ENCODE measurements at regions not wholly inside any gene's neighbourhood (a gene's known extent, or its start where the extent isn't known, plus 50 kb on each side); places are given as distances from the start of the nearest gene placed in this dataset.

DNA sequence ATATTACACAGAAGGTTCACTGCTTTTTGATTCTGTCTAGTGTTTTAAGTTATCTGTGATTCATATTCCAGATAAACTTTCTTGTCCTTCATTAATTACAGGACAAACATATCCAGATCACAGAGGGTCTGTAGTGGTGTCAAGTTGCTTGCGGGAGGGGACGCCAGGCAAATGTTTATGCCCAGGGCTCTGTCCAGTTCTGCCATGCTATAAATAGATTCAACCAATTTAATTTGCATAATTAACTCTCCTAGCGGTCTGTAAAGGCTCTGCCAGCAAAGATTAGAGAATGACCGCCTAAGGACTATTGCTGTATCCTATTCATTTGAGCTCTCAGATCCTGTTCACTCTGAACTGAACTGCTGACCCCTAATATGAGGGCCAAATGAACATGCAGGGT, 59.7 kb upstream of the TRPC4 start:
- H3K4me3 ChIP-seq (ENCODE audit: low read depth in 1 of 2, low read length in 2 of 2), result no peak overlapping the region
- no peaks in the 10 kb centered on the region for H3K36me3 ChIP-seq (ENCODE audit: control insufficient read depth in 1 of 2, insufficient read depth in 2 of 2, low read length in 2 of 2)
- H3K27me3 ChIP-seq (ENCODE audit: low read depth, low read length), result no peaks in the 10 kb centered on the region
- H3K4me1 ChIP-seq (ENCODE audit: control insufficient read depth in 1 of 2, insufficient read depth in 2 of 2, low read length in 2 of 2), result peaks cover 0 to 8% of the 10 kb centered on the region in 2 donors
- H3K9me3 ChIP-seq (ENCODE audit: control insufficient read depth in 1 of 2, low read length in 2 of 2), result no peaks in the 10 kb centered on the region
- no peak overlapping the region for H3K27ac ChIP-seq (ENCODE audit: low read length)

DNA sequence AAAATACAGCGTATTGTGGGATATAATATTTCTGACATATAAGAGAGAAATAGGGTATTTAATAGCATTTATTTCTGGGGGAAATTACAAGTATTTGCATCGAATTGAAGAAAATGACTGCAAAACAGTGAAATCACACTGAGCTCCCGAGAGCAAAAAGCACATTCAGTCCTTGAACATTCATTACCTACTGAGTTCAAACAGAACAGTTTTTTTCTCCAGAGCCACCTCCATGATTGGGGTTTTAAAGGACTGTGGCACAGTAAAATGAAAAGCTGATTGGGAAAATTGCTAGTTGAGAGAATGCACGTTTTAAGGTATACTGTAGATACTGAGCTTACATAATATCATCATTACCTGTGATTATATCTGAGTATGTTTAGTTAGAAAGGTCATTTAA, 58.0 kb upstream of the TRPC4 start:
- H3K9me3 ChIP-seq (ENCODE audit: control insufficient read depth in 1 of 2, low read length in 2 of 2), result no peaks in the 10 kb centered on the region
- no peaks in the 10 kb centered on the region for H3K36me3 ChIP-seq (ENCODE audit: control insufficient read depth in 1 of 2, insufficient read depth in 2 of 2, low read length in 2 of 2)
- H3K27me3 ChIP-seq (ENCODE audit: low read depth, low read length), result no peaks in the 10 kb centered on the region
- H3K4me1 ChIP-seq (ENCODE audit: control insufficient read depth in 1 of 2, insufficient read depth in 2 of 2, low read length in 2 of 2), result peaks cover 0 to 8% of the 10 kb centered on the region in 2 donors
- H3K27ac ChIP-seq (ENCODE audit: low read length), result no peak overlapping the region
- no peak overlapping the region for H3K4me3 ChIP-seq (ENCODE audit: low read depth in 1 of 2, low read length in 2 of 2)

DNA sequence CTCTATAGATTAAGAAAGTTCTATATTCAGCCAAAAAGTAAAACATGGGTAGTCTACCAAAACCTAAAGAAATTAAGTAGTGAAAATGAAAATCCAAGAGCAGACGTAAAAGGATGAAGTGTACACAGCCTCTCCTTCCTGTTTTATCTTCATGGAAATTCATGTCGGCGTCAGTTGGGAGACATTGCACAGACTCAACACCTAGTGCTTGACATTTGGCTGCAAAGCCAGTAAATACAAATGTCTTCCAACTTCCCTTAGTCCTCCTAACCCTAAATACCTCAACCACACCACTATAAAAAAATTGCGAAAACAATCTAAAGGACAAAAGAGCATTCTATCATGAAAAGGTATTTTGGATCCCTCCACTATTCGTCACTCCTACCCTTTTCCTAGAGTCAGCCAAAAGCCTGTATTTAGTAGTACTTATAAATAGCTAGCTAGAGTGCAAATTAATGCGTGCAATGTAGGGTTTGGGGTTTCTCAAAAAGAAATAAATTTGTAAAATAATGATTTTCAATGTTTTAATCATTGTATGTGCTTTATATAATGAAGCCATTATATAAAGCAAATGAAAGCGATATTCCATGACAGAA, 56.4 kb upstream of the TRPC4 start:
- Histone ChIP-seq H3K4me3 (ENCODE audit: low read depth in 1 of 2, low read length in 2 of 2) (no peak overlapping the region), H3K27me3 (ENCODE audit: low read depth, low read length) (no peaks in the 10 kb centered on the region), H3K9me3 (ENCODE audit: control insufficient read depth in 1 of 2, low read length in 2 of 2) (no peaks in the 10 kb centered on the region), H3K27ac (ENCODE audit: low read length) (no peak overlapping the region), H3K4me1 (ENCODE audit: control insufficient read depth in 1 of 2, insufficient read depth in 2 of 2, low read length in 2 of 2) (peaks cover 0 to 8% of the 10 kb centered on the region in 2 donors), H3K36me3 (ENCODE audit: control insufficient read depth in 1 of 2, insufficient read depth in 2 of 2, low read length in 2 of 2) (no peaks in the 10 kb centered on the region)

DNA sequence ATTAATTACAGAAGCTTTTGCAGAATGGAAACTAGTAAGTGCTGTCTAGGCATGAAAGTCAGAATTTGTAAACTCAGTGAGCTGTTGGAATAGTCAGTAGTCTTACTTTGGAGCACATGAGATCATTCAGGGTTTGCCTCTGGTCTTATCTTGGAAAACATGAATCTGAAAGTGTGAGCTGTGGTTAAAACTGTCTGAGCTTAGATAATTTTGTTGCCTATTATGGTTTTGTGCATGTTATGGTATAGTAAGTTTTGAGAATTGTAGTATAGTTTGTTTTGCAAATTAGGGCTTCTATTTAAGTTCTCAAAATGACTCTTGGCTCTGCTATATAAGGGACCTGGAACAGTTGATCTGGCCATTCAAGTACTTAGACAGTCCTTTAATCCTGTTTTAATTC, 53.7 kb upstream of the TRPC4 start:
- H3K36me3 ChIP-seq (ENCODE audit: control insufficient read depth in 1 of 2, insufficient read depth in 2 of 2, low read length in 2 of 2), result no peaks in the 10 kb centered on the region
- H3K4me1 ChIP-seq (ENCODE audit: control insufficient read depth in 1 of 2, insufficient read depth in 2 of 2, low read length in 2 of 2), result peaks cover 0 to 8% of the 10 kb centered on the region in 2 donors
- H3K27ac ChIP-seq (ENCODE audit: low read length), result no peak overlapping the region
- H3K9me3 ChIP-seq (ENCODE audit: control insufficient read depth in 1 of 2, low read length in 2 of 2), result no peaks in the 10 kb centered on the region
- no peak overlapping the region for H3K4me3 ChIP-seq (ENCODE audit: low read depth in 1 of 2, low read length in 2 of 2)
- no peaks in the 10 kb centered on the region for H3K27me3 ChIP-seq (ENCODE audit: low read depth, low read length)

DNA sequence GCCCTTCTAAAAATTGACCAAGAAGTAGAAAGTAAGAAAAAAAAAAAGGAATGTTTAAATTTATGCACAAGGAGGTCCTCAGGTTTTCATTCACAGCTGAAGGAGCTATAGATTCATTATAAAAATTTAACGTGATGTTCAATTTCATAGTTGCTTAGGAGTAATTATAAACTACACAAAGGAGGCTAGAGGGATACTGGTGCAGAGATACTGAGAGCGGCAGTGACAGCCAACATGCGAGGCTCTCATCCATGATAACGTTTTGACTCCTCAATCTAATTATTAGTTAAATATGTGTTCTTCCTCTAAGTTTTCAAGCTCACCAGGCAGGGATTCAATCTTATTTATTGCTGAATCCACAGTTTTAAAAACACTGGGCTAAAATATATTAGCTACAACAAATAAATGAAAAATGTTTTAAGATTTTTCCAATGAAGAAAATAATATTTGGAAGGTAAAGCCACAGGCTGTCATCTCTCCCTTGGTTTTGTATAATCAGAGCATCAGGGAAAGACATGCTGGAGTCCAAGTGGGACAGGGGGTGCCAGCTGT, 49.8 kb upstream of the TRPC4 start:
- H3K4me3 ChIP-seq (ENCODE audit: low read depth in 1 of 2, low read length in 2 of 2), result peak overlapping the region in 1 of 2 donors; percentile 24
- H3K27ac ChIP-seq (ENCODE audit: low read length), result no peak overlapping the region
- no peaks in the 10 kb centered on the region for H3K4me1 ChIP-seq (ENCODE audit: control insufficient read depth in 1 of 2, insufficient read depth in 2 of 2, low read length in 2 of 2)
- no peaks in the 10 kb centered on the region for H3K27me3 ChIP-seq (ENCODE audit: low read depth, low read length)
- H3K36me3 ChIP-seq (ENCODE audit: control insufficient read depth in 1 of 2, insufficient read depth in 2 of 2, low read length in 2 of 2), result no peaks in the 10 kb centered on the region
- H3K9me3 ChIP-seq (ENCODE audit: control insufficient read depth in 1 of 2, low read length in 2 of 2), result no peaks in the 10 kb centered on the region

All from muscle layer of duodenum (tissue), 2 donors.